B cell (primary cell): ENCODE measurements at regions not wholly inside any gene's neighbourhood (a gene's known extent, or its start where the extent isn't known, plus 50 kb on each side); places are given as distances from the start of the nearest gene placed in this dataset.

Experiments
- ATAC-seq: fragments of 200-7000 bp; cut with Tn5 transposase; one replicate; pipeline ENCODE4 v1.10.0; 2021; ENCODE audit warnings: low read depth, mild to moderate bottlenecking, moderate number of reproducible peaks, moderate library complexity
- CTCF ChIA-PET: fragments of 350-600 bp; sonication (Branson Sonifier 250); formaldehyde crosslinking; loops from one replicate; lab custom pipeline; 2021; ENCODE audit warnings: antibody characterized with exemption, inconsistent platforms; lab: Charles Lee
- POLR2A ChIA-PET: fragments of 350-600 bp; sonication (Branson Sonifier 250); formaldehyde crosslinking; loops from one replicate; lab custom pipeline; 2021; ENCODE audit warnings: antibody characterized with exemption; lab: Charles Lee
- DNase-seq: peaks from one replicate; pipeline ENCODE4 v3.0.0; 2013
- H2AFZ ChIP-seq: 2 replicates; pipeline ENCODE4 v1.6.1; 2012; ENCODE audit warnings: mild to moderate bottlenecking, low read depth, low read length; ENCODE audit not compliant: insufficient read depth, poor library complexity, severe bottlenecking
- H3K27ac ChIP-seq, 2 donors: 1 replicate in 1 of 2; 2 replicates in 1 of 2; pipeline ENCODE4 v1.5.1; 2012 to 2013; ENCODE audit warnings: low read length in 2 of 2, mild to moderate bottlenecking in 2 of 2, moderate library complexity in 1 of 2
- H3K27me3 ChIP-seq, 4 experiments: fragments of 200-600 bp in 1 of 4; sonication (generic) in 1 of 4; replicated peaks in 1 of 4; 1 replicate in 2 of 4; 2 replicates in 2 of 4; pipeline versions ENCODE4 v1.6.1 to v1.7.0; 2013 to 2016; ENCODE audit warnings: low read length in 3 of 4, mild to moderate bottlenecking in 2 of 4, mixed read lengths in 1 of 4, moderate library complexity in 1 of 4; ENCODE audit not compliant: insufficient read depth in 4 of 4, control insufficient read depth in 3 of 4; ENCODE audit errors: control extremely low read depth in 1 of 4
- H3K36me3 ChIP-seq, 2 experiments: replicated peaks in 1 of 2; 1 replicate in 1 of 2; 2 replicates in 1 of 2; pipeline versions ENCODE4 v1.6.1 to v1.7.1; 2013; ENCODE audit warnings: low read length in 1 of 2; ENCODE audit not compliant: insufficient read depth in 2 of 2, control insufficient read depth in 1 of 2; ENCODE audit errors: control extremely low read depth in 1 of 2, extremely low read depth in 1 of 2
- H3K4me1 ChIP-seq, 2 donors: fragments of 200-600 bp in 1 of 2; sonication (generic) in 1 of 2; 1 replicate in 1 of 2; 2 replicates in 1 of 2; pipeline versions ENCODE4 v1.5.1 to v1.6.1; 2013 to 2017; ENCODE audit warnings: low read length in 2 of 2; ENCODE audit not compliant: control insufficient read depth in 2 of 2, insufficient read depth in 2 of 2
- H3K4me2 ChIP-seq: replicated peaks from 2 replicates; pipeline ENCODE3; 2012; ENCODE audit warnings: mild to moderate bottlenecking, low read depth, low read length; ENCODE audit not compliant: poor library complexity, severe bottlenecking
- H3K4me3 ChIP-seq, 5 experiments: fragments of 200-600 bp in 1 of 5; sonication (generic) in 1 of 5; 1 replicate in 3 of 5; 2 replicates in 2 of 5; pipeline versions ENCODE4 v1.5.1 to v1.7.0; 2011 to 2016; ENCODE audit warnings: low read length in 4 of 5, mild to moderate bottlenecking in 4 of 5, low read depth in 2 of 5, control low read depth in 1 of 5, moderate library complexity in 1 of 5; ENCODE audit not compliant: insufficient read depth in 1 of 5; ENCODE audit errors: control extremely low read depth in 1 of 5, extremely low read depth in 1 of 5
- H3K79me2 ChIP-seq: fragments of 200-600 bp; sonication (generic); one replicate; pipeline ENCODE4 v1.6.0; 2016; ENCODE audit warnings: low read length; ENCODE audit not compliant: control insufficient read depth, insufficient read depth
- H3K9ac ChIP-seq: fragments of 200-600 bp; sonication (generic); 2 replicates; pipeline ENCODE4 v1.6.1; 2017; ENCODE audit warnings: mild to moderate bottlenecking, low read length, moderate library complexity
- H3K9me3 ChIP-seq, 3 donors: one replicate each; pipeline versions ENCODE4 v1.6.1 to v1.7.1; 2013; ENCODE audit warnings: low read length in 2 of 3; ENCODE audit not compliant: control insufficient read depth in 2 of 3, insufficient read depth in 1 of 3; ENCODE audit errors: control extremely low read depth in 1 of 3
- H4K20me1 ChIP-seq: 2 replicates; pipeline ENCODE4 v1.6.0; 2012; ENCODE audit warnings: mild to moderate bottlenecking, low read length; ENCODE audit not compliant: insufficient read depth, control insufficient read depth, poor library complexity, severe bottlenecking
- H3K27ac Mint-ChIP-seq: one replicate; pipeline ENCODE4 v1.8.0; 2021; ENCODE audit warnings: mixed read lengths
- H3K27me3 Mint-ChIP-seq: one replicate; pipeline ENCODE4 v1.8.0; 2021; ENCODE audit warnings: mixed read lengths
- H3K4me1 Mint-ChIP-seq: one replicate; pipeline ENCODE4 v1.8.0; 2021; ENCODE audit warnings: mixed read lengths
- H3K4me3 Mint-ChIP-seq: one replicate; pipeline ENCODE4 v1.8.0; 2021; ENCODE audit warnings: mixed read lengths
- H3K9me3 Mint-ChIP-seq: one replicate; pipeline ENCODE4 v1.8.0; 2022; ENCODE audit warnings: mixed read lengths; ENCODE audit not compliant: insufficient read depth
- CTCF ChIP-seq: fragments of 200-600 bp; IDR thresholded peaks from one replicate; pipeline ENCODE4 v1.8.0; 2022; ENCODE audit warnings: antibody characterized with exemption, mild to moderate bottlenecking
- EZH2 ChIP-seq: IDR thresholded peaks from 2 replicates; pipeline ENCODE4 v1.6.1; 2012; ENCODE audit warnings: borderline replicate concordance, low read depth, mild to moderate bottlenecking, moderate library complexity, low read length; ENCODE audit not compliant: insufficient read depth, poor library complexity, severe bottlenecking
- WGBS: methylation state at CpG from one replicate; pipeline ENCODE4 v1.1.5; 2013; ENCODE audit warnings: missing lambda C conversion rate; ENCODE audit not compliant: insufficient coverage; 5-methylcytosine and 5-hydroxymethylcytosine counted together
- intact Hi-C: fragments of 100-400 bp; cut with micrococcal nuclease; formaldehyde crosslinking; loops from one replicate; pipeline ENCODE4 v1.10.0; 2022

- no peaks in the 10 kb centered on the region for H3K36me3 ChIP-seq
- Mint-ChIP-seq H3K27ac (no peak overlapping the region), H3K4me3 (no peak overlapping the region), H3K4me1 (no peaks in the 10 kb centered on the region), H3K9me3 (peaks cover 3% of the 10 kb centered on the region), H3K27me3 (no peaks in the 10 kb centered on the region)
- no peak overlapping the region for H2AFZ ChIP-seq
- no peaks in the 10 kb centered on the region for H3K4me1 ChIP-seq
- H3K27me3 ChIP-seq: no peaks in the 10 kb centered on the region
- intact Hi-C loops: no loop called here
- H3K27ac ChIP-seq: no peak overlapping the region
- ATAC-seq: no peak
- peaks cover 0 to 4% (median 0%) of the 10 kb centered on the region in 3 donors for H3K9me3 ChIP-seq
- H3K4me2 ChIP-seq: no peak overlapping the region
- TF ChIP-seq EZH2 (no peak), CTCF (no peak)
- DNase-seq: no peak
- ChIA-PET POLR2A (no interaction called here), CTCF (no interaction called here)
- H3K9ac ChIP-seq: no peak overlapping the region
- no peak overlapping the region for H3K4me3 ChIP-seq
- H4K20me1 ChIP-seq: no peaks in the 10 kb centered on the region
- H3K79me2 ChIP-seq: no peaks in the 10 kb centered on the region
Observed at GRCh38 chr6:164854526-164854925, 454.9 kb downstream of the C6orf118 start.

- CTCF ChIA-PET: no interaction called here
Observed at GRCh38 chr6:164845773-164846172, 463.6 kb downstream of the C6orf118 start.

More at GRCh38 chr6:164845773-164846172, 463.6 kb downstream of the C6orf118 start:
- H3K36me3 ChIP-seq: no peaks in the 10 kb centered on the region
- intact Hi-C loops: no loop called here
- no peaks in the 10 kb centered on the region for H3K9me3 Mint-ChIP-seq
- DNase-seq (no peak), ATAC-seq (no peak)
- no peak overlapping the region for H3K27ac Mint-ChIP-seq
- H3K4me3 Mint-ChIP-seq: no peak overlapping the region
- no peaks in the 10 kb centered on the region for H3K4me1 ChIP-seq
- H3K9me3 ChIP-seq: peaks cover 0 to 4% (median 0%) of the 10 kb centered on the region in 3 donors
- H3K79me2 ChIP-seq: no peaks in the 10 kb centered on the region
- H3K27me3 Mint-ChIP-seq: no peaks in the 10 kb centered on the region
- no peak for TF ChIP-seq CTCF
- TF ChIP-seq EZH2: no peak
- H3K4me1 Mint-ChIP-seq: no peaks in the 10 kb centered on the region
- no peaks in the 10 kb centered on the region for H4K20me1 ChIP-seq
- no peak overlapping the region for H3K4me3 ChIP-seq
- WGBS: 86% methylated on average over 1 of the region's 1 CpG
- no peak overlapping the region for H3K27ac ChIP-seq
- POLR2A ChIA-PET: no interaction called here
- no peak overlapping the region for H2AFZ ChIP-seq
- H3K9ac ChIP-seq: no peak overlapping the region
- H3K4me2 ChIP-seq: no peak overlapping the region
- H3K27me3 ChIP-seq: no peaks in the 10 kb centered on the region
